ENCODE measurements at regions not wholly inside any gene's neighbourhood (a gene's known extent, or its start where the extent isn't known, plus 50 kb on each side); places are given as distances from the start of the nearest gene placed in this dataset.

DNA sequence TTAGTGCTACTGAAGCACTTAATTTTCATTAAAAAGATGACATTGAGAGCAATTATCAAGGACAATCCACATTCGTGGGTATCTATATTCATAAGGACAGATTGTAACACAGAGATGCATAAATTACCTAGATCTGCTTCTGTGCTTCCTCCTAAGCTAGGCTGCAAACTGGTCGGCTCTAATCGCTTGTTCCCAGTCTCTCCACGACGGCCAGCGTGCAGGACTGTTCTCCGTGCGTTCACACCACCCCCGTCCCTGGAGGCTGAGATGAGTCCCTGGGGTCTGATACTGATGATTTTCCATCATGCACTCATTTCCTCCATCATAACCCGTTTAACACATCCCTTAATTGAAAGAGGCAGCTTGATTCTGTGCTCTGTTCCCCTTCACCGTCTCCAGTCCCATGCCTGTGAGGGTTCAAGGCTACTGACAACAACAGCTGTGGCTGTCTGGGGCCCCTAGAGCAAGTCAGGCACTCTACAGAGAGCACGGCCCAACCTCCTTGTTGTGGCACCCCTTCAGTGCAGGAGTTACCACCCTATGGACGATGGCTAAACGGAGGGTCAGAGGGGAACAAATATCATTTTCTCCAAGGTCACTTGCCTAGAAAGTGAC is 469.6 kb downstream of the NPHP4 start:
- 36 to 54% methylated on average over 14 of the region's 14 CpGs for WGBS, 2 donors
- no peaks in the 10 kb centered on the region for H3K4me1 ChIP-seq
- H3K4me3 ChIP-seq: no peak overlapping the region
- H3K27ac ChIP-seq: no peak overlapping the region
- TF ChIP-seq POLR2A (IDR thresholded peaks at IDR 0.05): no peak
- TF ChIP-seq, protein P1, sequence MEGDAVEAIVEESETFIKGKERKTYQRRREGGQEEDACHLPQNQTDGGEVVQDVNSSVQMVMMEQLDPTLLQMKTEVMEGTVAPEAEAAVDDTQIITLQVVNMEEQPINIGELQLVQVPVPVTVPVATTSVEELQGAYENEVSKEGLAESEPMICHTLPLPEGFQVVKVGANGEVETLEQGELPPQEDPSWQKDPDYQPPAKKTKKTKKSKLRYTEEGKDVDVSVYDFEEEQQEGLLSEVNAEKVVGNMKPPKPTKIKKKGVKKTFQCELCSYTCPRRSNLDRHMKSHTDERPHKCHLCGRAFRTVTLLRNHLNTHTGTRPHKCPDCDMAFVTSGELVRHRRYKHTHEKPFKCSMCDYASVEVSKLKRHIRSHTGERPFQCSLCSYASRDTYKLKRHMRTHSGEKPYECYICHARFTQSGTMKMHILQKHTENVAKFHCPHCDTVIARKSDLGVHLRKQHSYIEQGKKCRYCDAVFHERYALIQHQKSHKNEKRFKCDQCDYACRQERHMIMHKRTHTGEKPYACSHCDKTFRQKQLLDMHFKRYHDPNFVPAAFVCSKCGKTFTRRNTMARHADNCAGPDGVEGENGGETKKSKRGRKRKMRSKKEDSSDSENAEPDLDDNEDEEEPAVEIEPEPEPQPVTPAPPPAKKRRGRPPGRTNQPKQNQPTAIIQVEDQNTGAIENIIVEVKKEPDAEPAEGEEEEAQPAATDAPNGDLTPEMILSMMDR (IDR thresholded peaks at IDR 0.05): no peak
- no peaks in the 10 kb centered on the region for H3K27me3 ChIP-seq
- intact Hi-C loops (cut with DNase I; ENCODE audit: low total_unique reads): no loop called here
- H3K36me3 ChIP-seq (ENCODE audit: low read depth, missing control alignments): no peaks in the 10 kb centered on the region
- H3K9me3 ChIP-seq: no peaks in the 10 kb centered on the region
- DNase-seq: no peak

DNA sequence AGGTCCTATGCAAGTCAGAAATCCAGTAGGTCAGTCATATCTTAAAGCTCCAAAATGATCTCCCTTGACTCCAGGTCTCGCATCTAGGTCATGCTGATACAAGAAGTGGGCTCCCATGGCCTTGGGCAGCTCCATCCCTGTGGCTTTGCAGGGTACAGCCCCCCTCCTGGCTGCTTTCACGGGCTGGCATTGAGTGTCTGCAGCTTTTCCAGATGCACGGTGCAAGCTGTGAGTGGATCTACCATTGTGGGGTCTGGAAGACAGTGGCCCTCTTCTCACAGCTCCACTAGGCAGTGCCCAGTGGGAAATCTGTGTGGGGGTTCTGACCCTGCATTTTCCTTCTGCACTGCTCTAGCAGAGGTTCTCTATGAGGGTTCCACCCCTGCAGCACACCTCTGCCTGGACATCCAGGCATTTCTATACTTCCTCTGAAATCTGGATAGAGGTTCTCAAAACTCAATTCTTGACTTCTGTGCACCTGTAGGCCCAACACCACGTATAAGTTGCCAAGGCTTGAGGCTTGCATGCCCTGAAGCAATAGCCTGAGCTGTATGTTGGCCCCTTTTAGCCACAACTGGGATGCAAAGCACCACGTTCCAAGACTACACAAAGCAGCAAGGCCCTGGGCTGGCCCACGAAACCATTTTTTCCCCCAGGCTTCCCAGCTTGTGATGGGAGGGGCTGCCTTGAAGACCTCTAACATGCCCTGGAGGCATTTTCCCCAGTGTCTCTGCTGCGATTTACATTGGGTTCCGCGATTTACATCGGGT is 472.7 kb downstream of the NPHP4 start:
- Histone ChIP-seq H3K27me3 (no peaks in the 10 kb centered on the region), H3K4me1 (no peaks in the 10 kb centered on the region), H3K27ac (no peak overlapping the region), H3K9me3 (no peaks in the 10 kb centered on the region), H3K36me3 (ENCODE audit: low read depth, missing control alignments) (no peaks in the 10 kb centered on the region), H3K4me3 (no peak overlapping the region)
- 69 to 75% methylated on average over 10 of the region's 10 CpGs for WGBS, 2 donors
- DNase-seq: no peak
- no peak for TF ChIP-seq POLR2A (IDR thresholded peaks at IDR 0.05)
- TF ChIP-seq, protein P1 (IDR thresholded peaks at IDR 0.05): no peak
- intact Hi-C loops (cut with DNase I; ENCODE audit: low total_unique reads): loop anchor here (10.0 kb wide), 1 partner anchor 235 kb away; no protein-coding TSS in a partner anchor

DNA sequence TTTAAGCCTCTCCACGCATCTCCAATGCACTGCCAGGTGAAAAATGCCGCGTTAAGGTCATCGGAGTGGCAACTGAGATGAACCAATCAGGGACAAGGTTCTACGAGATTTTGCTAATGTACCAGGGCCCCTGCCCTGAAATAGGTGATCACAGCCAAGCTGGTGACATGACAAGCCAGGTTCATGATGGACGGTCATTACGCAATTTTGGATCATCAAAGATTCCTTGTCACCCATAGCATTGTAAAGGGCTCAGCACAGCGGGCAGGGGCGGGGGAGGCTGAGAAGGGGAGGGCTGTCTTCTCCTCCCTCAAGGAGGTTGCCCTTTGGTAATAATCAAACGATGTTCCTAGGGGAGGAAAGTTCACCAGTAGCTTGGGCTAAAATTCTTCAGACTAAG is 475.5 kb downstream of the NPHP4 start:
- Histone ChIP-seq H3K9me3 (no peaks in the 10 kb centered on the region), H3K36me3 (ENCODE audit: low read depth, missing control alignments) (no peaks in the 10 kb centered on the region), H3K4me1 (no peaks in the 10 kb centered on the region), H3K27ac (no peak overlapping the region), H3K4me3 (no peak overlapping the region), H3K27me3 (no peaks in the 10 kb centered on the region)
- 87 to 90% methylated on average over 10 of the region's 10 CpGs for WGBS, 2 donors
- intact Hi-C loops (cut with DNase I; ENCODE audit: low total_unique reads): loop anchor here (10.0 kb wide), 1 partner anchor 238 kb away; no protein-coding TSS in a partner anchor
- no peak for DNase-seq
- TF ChIP-seq, protein P1 (IDR thresholded peaks at IDR 0.05): no peak
- TF ChIP-seq POLR2A (IDR thresholded peaks at IDR 0.05): no peak

DNA sequence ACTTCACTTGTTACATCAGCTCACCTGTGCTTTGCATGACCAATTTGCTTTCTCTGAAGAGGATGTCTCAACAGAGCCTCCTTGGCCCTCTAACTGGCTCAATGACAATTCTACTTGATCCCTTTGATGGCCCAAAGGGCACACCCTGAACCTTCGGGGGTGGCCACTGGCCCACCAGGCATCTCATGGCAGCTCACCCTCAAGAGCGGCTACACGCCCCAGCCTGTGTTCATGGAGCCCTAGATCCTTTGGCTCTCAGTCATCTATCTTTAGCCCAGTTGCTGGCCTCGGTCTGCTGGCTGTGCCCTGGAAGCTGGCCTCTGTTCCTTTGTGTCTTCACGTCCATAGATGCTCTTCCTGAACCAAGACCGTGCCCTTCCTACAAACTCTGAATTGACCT is 476.7 kb downstream of the NPHP4 start:
- WGBS, 2 donors: 83 to 87% methylated on average over 6 of the region's 6 CpGs
- no peak for DNase-seq
- Histone ChIP-seq H3K4me1 (no peaks in the 10 kb centered on the region), H3K36me3 (ENCODE audit: low read depth, missing control alignments) (no peaks in the 10 kb centered on the region), H3K9me3 (no peaks in the 10 kb centered on the region), H3K27ac (no peak overlapping the region), H3K27me3 (no peaks in the 10 kb centered on the region), H3K4me3 (no peak overlapping the region)
- TF ChIP-seq POLR2A (IDR thresholded peaks at IDR 0.05): no peak
- TF ChIP-seq, protein P1 (IDR thresholded peaks at IDR 0.05): no peak
- intact Hi-C loops (cut with DNase I; ENCODE audit: low total_unique reads): loop anchor here (10.0 kb wide), 1 partner anchor 239 kb away; no protein-coding TSS in a partner anchor
